GM21367 (cell line): ENCODE measurements at regions not wholly inside any gene's neighbourhood (a gene's known extent, or its start where the extent isn't known, plus 50 kb on each side); places are given as distances from the start of the nearest gene placed in this dataset.

Experiments
- ATAC-seq: cut with Tn5 transposase; IDR thresholded peaks from one replicate; pipeline ENCODE4 v1.9.1; 2021; ENCODE audit not compliant: unreplicated experiment

GRCh38 chr2:64312622-64313397, 141.2 kb upstream of the LGALSL start:
- ATAC-seq = no peak

- ATAC-seq = no peak
Observed at GRCh38 chr2:64313398-64313723, 140.6 kb upstream of the LGALSL start.

GRCh38 chr2:64315291-64315960, 138.5 kb upstream of the LGALSL start:
- ATAC-seq = no peak

- no peak for ATAC-seq
Observed at GRCh38 chr2:64317707-64318475, 136.1 kb upstream of the LGALSL start.

- no peak for ATAC-seq
Observed at GRCh38 chr2:64318476-64318748, 135.6 kb upstream of the LGALSL start.

GRCh38 chr2:64319896-64320295, 134.1 kb upstream of the LGALSL start:
- no peak for ATAC-seq

GRCh38 chr2:64322433-64322832, 131.5 kb upstream of the LGALSL start:
- ATAC-seq = no peak

GRCh38 chr2:64323197-64323596, 130.8 kb upstream of the LGALSL start:
- ATAC-seq = no peak

GRCh38 chr2:64324746-64325410, 129.1 kb upstream of the LGALSL start:
- ATAC-seq = no peak

- ATAC-seq = no peak
Observed at GRCh38 chr2:64325477-64325851, 128.5 kb upstream of the LGALSL start.

GRCh38 chr2:64325852-64326577, 127.9 kb upstream of the LGALSL start:
- ATAC-seq = peak; percentile 87

- no peak for ATAC-seq
Observed at GRCh38 chr2:64326578-64327050, 127.3 kb upstream of the LGALSL start.

- no peak for ATAC-seq
Observed at GRCh38 chr2:64327129-64327509, 126.8 kb upstream of the LGALSL start.

GRCh38 chr2:64327510-64328414, 126.2 kb upstream of the LGALSL start:
- ATAC-seq = no peak

GRCh38 chr2:64328415-64328722, 125.6 kb upstream of the LGALSL start:
- ATAC-seq = no peak

GRCh38 chr2:64328756-64329155, 125.2 kb upstream of the LGALSL start:
- no peak for ATAC-seq

GRCh38 chr2:64329848-64330247, 124.1 kb upstream of the LGALSL start:
- ATAC-seq = no peak

GRCh38 chr2:64330281-64331113, 123.5 kb upstream of the LGALSL start:
- ATAC-seq = no peak

GRCh38 chr2:64331114-64331645, 122.8 kb upstream of the LGALSL start:
- ATAC-seq = no peak
